ENCODE measurements at regions not wholly inside any gene's neighbourhood (a gene's known extent, or its start where the extent isn't known, plus 50 kb on each side); places are given as distances from the start of the nearest gene placed in this dataset.
"Not testable (repeated sequence)": the region's sequence is repeated elsewhere in the genome, so short reads cannot be mapped to it uniquely, and the experiment has no call there.

DNA sequence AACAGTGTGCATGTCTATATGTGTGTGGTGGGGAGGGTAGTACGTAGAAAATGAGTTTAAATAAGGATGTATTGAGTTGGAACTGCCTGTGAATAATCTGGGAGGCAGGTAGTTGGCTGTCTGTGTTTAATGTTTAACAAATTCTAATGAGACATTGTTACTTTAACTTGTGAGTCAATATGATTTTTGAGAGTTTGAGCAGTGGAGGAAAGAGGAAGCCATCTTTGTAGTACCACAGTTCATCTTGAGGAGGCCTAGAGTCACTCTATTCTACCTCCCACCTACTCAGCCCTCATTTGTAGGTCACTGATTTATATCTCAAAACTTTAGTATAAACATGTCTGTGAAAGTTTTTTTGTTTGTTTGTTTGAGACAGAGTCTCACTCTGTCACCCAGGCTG lies 129.9 kb upstream of the ITGB1 start:
- in situ Hi-C loops (cut with HindIII; ENCODE audit: low sequenced_read_pairs), result no loop called here

DNA sequence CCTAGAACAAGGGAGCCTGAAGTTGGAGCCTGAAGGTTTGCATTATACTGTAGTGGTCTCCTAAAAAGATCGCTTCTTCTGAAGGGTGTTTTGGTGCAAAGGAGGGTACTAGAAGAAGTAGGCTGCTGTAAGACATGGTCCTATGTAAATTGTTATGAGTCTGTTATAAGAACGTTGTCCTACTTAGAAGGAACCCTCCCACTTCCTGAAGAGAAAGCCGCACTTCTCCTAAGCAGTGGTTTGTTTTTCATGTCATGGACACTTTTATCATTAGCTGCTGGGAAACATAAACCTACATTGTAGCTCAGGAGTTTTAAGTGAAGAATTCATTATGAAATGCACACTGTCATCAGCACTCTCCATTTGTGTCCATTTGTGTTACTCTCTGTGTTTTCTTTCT lies 129.1 kb upstream of the ITGB1 start:
- no peak for DNase-seq (ENCODE audit: low read depth, low spot score)
- no peak overlapping the region for H3K4me3 ChIP-seq (ENCODE audit: low read depth, low read length)
- TF ChIP-seq, protein P1, sequence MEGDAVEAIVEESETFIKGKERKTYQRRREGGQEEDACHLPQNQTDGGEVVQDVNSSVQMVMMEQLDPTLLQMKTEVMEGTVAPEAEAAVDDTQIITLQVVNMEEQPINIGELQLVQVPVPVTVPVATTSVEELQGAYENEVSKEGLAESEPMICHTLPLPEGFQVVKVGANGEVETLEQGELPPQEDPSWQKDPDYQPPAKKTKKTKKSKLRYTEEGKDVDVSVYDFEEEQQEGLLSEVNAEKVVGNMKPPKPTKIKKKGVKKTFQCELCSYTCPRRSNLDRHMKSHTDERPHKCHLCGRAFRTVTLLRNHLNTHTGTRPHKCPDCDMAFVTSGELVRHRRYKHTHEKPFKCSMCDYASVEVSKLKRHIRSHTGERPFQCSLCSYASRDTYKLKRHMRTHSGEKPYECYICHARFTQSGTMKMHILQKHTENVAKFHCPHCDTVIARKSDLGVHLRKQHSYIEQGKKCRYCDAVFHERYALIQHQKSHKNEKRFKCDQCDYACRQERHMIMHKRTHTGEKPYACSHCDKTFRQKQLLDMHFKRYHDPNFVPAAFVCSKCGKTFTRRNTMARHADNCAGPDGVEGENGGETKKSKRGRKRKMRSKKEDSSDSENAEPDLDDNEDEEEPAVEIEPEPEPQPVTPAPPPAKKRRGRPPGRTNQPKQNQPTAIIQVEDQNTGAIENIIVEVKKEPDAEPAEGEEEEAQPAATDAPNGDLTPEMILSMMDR (IDR thresholded peaks at IDR 0.05; ENCODE audit: low read depth, low read length), result no peak
- in situ Hi-C loops (cut with HindIII; ENCODE audit: low sequenced_read_pairs), result no loop called here

More for the DNA sequence above, 129.9 kb upstream of the ITGB1 start:
- TF ChIP-seq, protein P1 (IDR thresholded peaks at IDR 0.05; ENCODE audit: low read depth, low read length), result no peak
- H3K4me3 ChIP-seq (ENCODE audit: low read depth, low read length), result no peak overlapping the region
- no peak for DNase-seq (ENCODE audit: low read depth, low spot score)

DNA sequence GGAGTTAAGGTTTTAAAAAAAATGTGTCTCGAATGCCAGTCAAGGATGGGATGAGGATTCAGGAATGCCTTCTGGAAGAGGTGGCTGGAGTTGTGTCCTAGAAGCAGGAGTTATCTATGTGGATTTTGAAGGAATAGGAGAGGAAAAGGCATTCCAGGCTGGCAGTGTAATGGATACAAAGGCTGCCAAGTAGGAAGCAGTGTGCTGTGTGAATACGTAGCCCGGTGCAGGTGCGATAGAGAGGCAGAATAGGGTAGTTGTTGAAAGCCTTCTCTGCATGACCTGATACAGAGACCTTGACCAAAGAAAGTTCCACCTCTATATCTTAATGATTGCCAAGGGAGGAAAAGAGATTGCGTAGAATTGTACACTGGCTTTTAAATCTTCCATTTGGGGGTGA lies 128.1 kb upstream of the ITGB1 start:
- no peak for DNase-seq (ENCODE audit: low read depth, low spot score)
- in situ Hi-C loops (cut with HindIII; ENCODE audit: low sequenced_read_pairs), result no loop called here
- H3K4me3 ChIP-seq (ENCODE audit: low read depth, low read length), result no peak overlapping the region
- TF ChIP-seq, protein P1 (IDR thresholded peaks at IDR 0.05; ENCODE audit: low read depth, low read length), result no peak

DNA sequence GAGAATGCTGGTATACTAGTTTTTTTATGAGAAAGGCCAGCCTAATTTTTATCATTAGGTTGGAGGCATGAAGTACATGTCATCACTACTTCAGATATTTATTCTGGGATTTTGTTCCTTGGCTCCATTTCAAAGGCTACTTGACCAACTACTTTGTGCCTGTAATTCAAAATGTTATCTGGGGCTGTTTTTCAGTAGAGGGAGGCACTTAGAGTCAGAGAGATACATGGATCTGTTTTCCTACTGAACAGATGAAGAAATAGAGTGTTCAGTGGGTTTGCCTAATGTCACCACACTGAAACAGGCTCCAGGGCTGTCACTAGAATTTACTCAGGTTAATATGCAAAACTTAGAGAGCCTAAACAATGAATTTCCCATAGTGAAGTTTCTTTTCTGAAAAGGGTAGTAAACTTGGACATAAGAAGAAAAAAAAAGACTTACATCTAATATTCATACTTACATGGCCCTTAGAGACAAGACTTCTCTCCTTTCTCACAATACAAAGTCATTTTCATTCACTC lies 127.3 kb upstream of the ITGB1 start:
- in situ Hi-C loops (cut with HindIII; ENCODE audit: low sequenced_read_pairs), result no loop called here
- DNase-seq (ENCODE audit: low read depth, low spot score), result no peak
- H3K4me3 ChIP-seq (ENCODE audit: low read depth, low read length), result no peak overlapping the region
- TF ChIP-seq, protein P1 (IDR thresholded peaks at IDR 0.05; ENCODE audit: low read depth, low read length), result no peak

DNA sequence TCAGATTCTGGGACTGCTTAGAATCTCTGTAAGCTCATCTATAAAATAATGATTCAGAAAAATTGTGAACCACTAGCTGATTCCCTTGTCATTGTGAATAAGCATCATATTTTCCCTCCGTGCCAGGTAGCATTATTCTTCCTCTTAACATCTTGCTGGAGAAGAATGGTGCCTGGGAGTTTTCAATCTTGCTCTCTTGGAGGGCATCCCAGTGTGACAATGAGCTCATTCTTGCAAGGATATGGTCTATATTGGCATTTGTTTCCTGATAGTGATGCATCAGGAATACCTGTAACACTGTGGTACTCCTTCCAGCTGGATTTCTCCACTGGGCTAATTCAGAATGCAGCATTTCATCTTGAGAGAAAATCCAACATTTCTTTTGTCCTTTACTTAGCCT lies 126.4 kb upstream of the ITGB1 start:
- H3K4me3 ChIP-seq (ENCODE audit: low read depth, low read length), result no peak overlapping the region
- TF ChIP-seq, protein P1 (IDR thresholded peaks at IDR 0.05; ENCODE audit: low read depth, low read length), result no peak
- in situ Hi-C loops (cut with HindIII; ENCODE audit: low sequenced_read_pairs), result no loop called here
- no peak for DNase-seq (ENCODE audit: low read depth, low spot score)

DNA sequence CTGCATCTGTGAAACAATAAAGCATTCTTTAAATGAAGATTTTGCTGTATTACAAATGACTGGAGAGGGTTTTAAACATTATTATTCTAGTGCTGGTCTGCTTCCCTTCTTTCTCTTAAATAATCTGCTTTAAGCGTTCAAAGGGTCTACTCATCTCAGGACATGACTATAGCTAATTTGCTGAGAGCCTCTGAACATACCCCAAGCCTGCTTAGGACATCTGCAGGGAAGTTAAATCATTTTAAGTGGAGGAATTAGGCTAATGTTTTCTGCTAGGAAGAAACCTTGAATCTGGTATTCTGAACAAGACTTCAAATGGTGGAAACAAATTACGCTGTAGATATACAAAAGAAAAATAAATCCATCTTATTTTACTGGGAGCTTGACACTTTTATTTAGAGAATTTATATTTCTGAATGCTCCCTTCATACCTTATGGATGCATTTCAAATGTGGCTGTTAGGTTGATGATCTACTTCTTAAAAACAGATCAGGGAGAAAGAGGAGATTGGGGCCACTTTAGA lies 124.4 kb upstream of the ITGB1 start:
- H3K4me3 ChIP-seq (ENCODE audit: low read depth, low read length), result no peak overlapping the region
- no peak for DNase-seq (ENCODE audit: low read depth, low spot score)
- in situ Hi-C loops (cut with HindIII; ENCODE audit: low sequenced_read_pairs), result no loop called here
- TF ChIP-seq, protein P1 (IDR thresholded peaks at IDR 0.05; ENCODE audit: low read depth, low read length), result no peak

DNA sequence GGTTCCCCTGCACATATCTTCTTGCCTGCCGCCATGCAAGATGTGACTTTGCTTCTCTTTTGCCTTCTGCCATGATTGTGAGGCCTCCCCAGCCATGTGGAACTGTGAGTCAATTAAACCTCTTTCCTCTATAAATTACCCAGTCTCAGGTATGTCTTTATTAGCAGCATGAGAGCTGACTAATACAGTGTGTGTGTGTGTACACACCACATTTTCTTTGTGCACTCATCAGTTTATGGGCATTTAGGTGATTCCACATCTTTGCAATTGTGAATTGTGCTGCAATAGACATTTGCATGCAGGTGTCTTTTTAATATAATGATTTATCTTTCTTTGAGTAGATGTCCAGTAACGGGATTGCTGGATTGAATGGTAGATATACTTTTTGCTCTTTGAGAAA lies 122.4 kb upstream of the ITGB1 start:
- H3K4me3 ChIP-seq (ENCODE audit: low read depth, low read length); in situ Hi-C loops (cut with HindIII; ENCODE audit: low sequenced_read_pairs): not testable (repeated sequence)

More for the DNA sequence above, 122.4 kb upstream of the ITGB1 start:
- DNase-seq (ENCODE audit: low read depth, low spot score), result not testable (repeated sequence)

All from astrocyte of the spinal cord (primary cell).